ENCODE measurements at regions not wholly inside any gene's neighbourhood (a gene's known extent, or its start where the extent isn't known, plus 50 kb on each side); places are given as distances from the start of the nearest gene placed in this dataset.
"Not testable (repeated sequence)": the region's sequence is repeated elsewhere in the genome, so short reads cannot be mapped to it uniquely, and the experiment has no call there.

GRCh38 chr14:105986894-105987284 is 460.5 kb downstream of the TMEM121 start:
- WGBS, 3 donors = 55 to 65% (median 62%) methylated on average over 2 of the region's 2 CpGs
- Histone ChIP-seq H3K4me1 (no peaks in the 10 kb centered on the region), H3K27me3 (ENCODE audit: insufficient read depth in 3 of 3, low read length in 2 of 3) (no peaks in the 10 kb centered on the region), H3K27ac (no peak overlapping the region), H3K4me3 (no peak overlapping the region), H3K36me3 (ENCODE audit: insufficient read depth in 1 of 2, low read depth in 1 of 2) (no peaks in the 10 kb centered on the region), H3K9me3 (no peaks in the 10 kb centered on the region)
- ATAC-seq (no peak), DNase-seq (no peak)
- intact Hi-C loops (cut with DNase I) = no loop called here
- TF ChIP-seq, protein P1, sequence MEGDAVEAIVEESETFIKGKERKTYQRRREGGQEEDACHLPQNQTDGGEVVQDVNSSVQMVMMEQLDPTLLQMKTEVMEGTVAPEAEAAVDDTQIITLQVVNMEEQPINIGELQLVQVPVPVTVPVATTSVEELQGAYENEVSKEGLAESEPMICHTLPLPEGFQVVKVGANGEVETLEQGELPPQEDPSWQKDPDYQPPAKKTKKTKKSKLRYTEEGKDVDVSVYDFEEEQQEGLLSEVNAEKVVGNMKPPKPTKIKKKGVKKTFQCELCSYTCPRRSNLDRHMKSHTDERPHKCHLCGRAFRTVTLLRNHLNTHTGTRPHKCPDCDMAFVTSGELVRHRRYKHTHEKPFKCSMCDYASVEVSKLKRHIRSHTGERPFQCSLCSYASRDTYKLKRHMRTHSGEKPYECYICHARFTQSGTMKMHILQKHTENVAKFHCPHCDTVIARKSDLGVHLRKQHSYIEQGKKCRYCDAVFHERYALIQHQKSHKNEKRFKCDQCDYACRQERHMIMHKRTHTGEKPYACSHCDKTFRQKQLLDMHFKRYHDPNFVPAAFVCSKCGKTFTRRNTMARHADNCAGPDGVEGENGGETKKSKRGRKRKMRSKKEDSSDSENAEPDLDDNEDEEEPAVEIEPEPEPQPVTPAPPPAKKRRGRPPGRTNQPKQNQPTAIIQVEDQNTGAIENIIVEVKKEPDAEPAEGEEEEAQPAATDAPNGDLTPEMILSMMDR (IDR thresholded peaks at IDR 0.05) = no peak

DNA sequence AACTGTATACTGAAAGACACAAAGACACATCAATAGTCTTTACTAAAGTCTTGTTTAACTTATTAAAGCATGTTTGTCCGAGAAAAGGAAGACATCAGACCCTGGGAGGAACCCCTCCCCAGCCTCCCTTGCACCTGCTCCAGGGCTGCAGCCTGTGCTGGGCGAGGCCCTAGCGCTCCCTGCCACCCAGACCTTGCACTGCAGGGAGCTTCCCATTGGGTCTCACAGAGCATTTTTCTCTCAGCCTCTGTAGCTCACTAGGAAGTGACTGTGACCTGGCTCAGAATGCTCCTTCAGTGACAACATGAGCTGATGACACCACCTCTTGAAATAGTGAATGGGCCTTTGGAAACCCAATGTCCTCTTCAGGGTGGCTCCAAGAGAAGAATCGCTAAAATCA is 461.2 kb downstream of the TMEM121 start:
- no peak overlapping the region for H3K27ac ChIP-seq
- intact Hi-C loops (cut with DNase I) = no loop called here
- H3K9me3 ChIP-seq = no peaks in the 10 kb centered on the region
- H3K4me3 ChIP-seq = no peak overlapping the region
- TF ChIP-seq, protein P1 (IDR thresholded peaks at IDR 0.05) = no peak
- ATAC-seq (no peak), DNase-seq (no peak)
- no peaks in the 10 kb centered on the region for H3K4me1 ChIP-seq
- H3K36me3 ChIP-seq (ENCODE audit: insufficient read depth in 1 of 2, low read depth in 1 of 2) = no peaks in the 10 kb centered on the region
- no peaks in the 10 kb centered on the region for H3K27me3 ChIP-seq (ENCODE audit: insufficient read depth in 3 of 3, low read length in 2 of 3)
- WGBS, 3 donors = 52 to 63% (median 56%) methylated on average over 4 of the region's 4 CpGs

- intact Hi-C loops (cut with DNase I) = no loop called here
- Histone ChIP-seq H3K27ac (no peak overlapping the region), H3K36me3 (ENCODE audit: insufficient read depth in 1 of 2, low read depth in 1 of 2) (no peaks in the 10 kb centered on the region), H3K4me1 (no peaks in the 10 kb centered on the region), H3K9me3 (no peaks in the 10 kb centered on the region), H3K27me3 (ENCODE audit: insufficient read depth in 3 of 3, low read length in 2 of 3) (no peaks in the 10 kb centered on the region), H3K4me3 (no peak overlapping the region)
- WGBS, 3 donors = 55 to 67% (median 62%) methylated on average over 2 of the region's 2 CpGs
- ATAC-seq = no peak
- no peak for DNase-seq
- TF ChIP-seq, protein P1 (IDR thresholded peaks at IDR 0.05) = no peak
Observed at GRCh38 chr14:105989566-105990302, 463.4 kb downstream of the TMEM121 start.

DNA sequence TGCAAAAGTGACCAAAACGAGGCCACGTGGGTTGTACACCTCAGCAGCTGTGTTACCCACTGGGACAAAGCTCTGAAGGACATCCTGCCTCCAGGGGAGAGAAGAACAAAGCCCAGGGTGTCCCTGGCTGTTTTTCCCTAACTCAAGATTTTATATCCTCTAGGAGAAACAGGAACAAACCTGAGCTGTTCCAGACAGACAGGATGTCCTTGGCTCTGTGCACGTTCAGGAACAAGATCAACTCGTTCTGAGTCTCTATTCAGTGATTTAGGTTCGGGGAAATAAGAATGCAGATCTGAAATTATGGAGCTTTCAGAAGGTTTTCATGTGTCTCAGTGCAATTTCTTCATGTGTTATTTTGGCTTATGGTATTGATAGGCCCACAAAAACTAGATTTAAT is 465.3 kb downstream of the TMEM121 start:
- H3K27ac ChIP-seq; H3K4me1 ChIP-seq; ATAC-seq; DNase-seq; H3K4me3 ChIP-seq; H3K27me3 ChIP-seq (ENCODE audit: insufficient read depth in 3 of 3, low read length in 2 of 3); H3K36me3 ChIP-seq (ENCODE audit: insufficient read depth in 1 of 2, low read depth in 1 of 2); intact Hi-C loops (cut with DNase I); H3K9me3 ChIP-seq: not testable (repeated sequence)
- 7 to 17% (median 16%) methylated on average over 5 of the region's 5 CpGs for WGBS, 3 donors

DNA sequence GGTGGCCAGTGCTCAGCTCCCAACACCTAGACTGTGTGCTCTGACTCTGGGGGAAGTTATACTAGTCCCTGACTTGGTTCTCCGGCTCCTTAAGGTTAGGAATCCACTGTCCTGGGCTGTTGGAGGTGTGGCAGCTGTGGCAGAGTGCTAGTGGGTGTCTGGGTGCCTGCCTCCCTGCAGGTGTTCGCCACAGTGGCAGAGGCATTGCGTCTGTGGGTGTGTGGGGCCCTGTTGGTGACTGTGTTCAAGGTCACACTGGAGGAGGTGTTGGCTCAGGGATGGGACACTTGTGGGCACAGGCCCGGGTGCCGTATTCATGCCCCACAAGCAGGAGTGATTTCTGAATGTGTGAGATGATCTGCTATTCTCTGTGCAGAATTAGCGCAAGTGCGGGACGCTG is 467.4 kb downstream of the TMEM121 start:
- 79 to 82% (median 80%) methylated on average over 8 of the region's 8 CpGs for whole genome bisulfite sequencing, 3 donors
- no peak for ATAC-seq
- no peaks in the 10 kb centered on the region for H3K9me3 ChIP-seq
- TF ChIP-seq, protein P1 (IDR thresholded peaks at IDR 0.05) = no peak
- intact Hi-C loops (cut with DNase I) = no loop called here
- no peak overlapping the region for H3K4me3 ChIP-seq
- H3K36me3 ChIP-seq (ENCODE audit: insufficient read depth in 1 of 2, low read depth in 1 of 2) = no peaks in the 10 kb centered on the region
- H3K27ac ChIP-seq = no peak overlapping the region
- H3K27me3 ChIP-seq (ENCODE audit: insufficient read depth in 3 of 3, low read length in 2 of 3) = no peaks in the 10 kb centered on the region
- DNase-seq = no peak
- H3K4me1 ChIP-seq = no peaks in the 10 kb centered on the region

DNA sequence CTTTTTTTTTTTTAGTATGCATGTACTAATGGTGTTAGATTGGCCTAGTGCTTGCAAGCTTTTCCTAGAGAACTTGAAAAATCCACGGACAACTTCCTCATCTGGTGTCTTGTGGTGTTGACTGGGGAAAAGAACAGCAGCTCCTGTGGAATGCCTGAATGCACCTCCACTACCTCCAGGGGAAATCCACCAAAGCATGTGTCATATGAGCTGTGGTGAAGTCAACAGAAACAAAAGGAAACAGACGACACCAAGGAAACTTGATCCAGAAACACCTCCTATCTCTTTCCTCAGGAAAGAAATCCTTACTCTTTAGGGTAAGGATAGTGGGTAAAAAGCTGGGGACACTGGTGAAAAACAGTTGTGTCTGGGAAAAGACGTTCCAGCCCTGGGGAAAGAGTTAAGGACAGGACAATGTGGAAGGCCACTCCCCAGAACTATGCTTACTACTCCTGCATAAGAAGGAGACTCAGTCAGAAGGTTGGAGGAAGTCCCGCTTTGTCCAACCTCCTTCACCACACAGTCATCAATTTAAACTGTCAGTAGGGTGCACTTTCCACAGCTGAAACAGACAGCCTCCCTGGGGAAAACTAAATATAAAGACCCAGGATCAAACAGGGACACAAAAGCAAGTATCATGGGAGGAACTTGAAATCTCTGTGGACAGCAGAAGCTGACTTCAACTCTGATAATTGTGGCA is 468.8 kb downstream of the TMEM121 start:
- H3K27me3 ChIP-seq (ENCODE audit: insufficient read depth in 3 of 3, low read length in 2 of 3); H3K27ac ChIP-seq; H3K36me3 ChIP-seq (ENCODE audit: insufficient read depth in 1 of 2, low read depth in 1 of 2); H3K4me3 ChIP-seq; intact Hi-C loops (cut with DNase I); DNase-seq; H3K4me1 ChIP-seq; ATAC-seq; H3K9me3 ChIP-seq: not testable (repeated sequence)
- WGBS, 3 donors = 43 to 56% (median 53%) methylated on average over 4 of the region's 4 CpGs

DNA sequence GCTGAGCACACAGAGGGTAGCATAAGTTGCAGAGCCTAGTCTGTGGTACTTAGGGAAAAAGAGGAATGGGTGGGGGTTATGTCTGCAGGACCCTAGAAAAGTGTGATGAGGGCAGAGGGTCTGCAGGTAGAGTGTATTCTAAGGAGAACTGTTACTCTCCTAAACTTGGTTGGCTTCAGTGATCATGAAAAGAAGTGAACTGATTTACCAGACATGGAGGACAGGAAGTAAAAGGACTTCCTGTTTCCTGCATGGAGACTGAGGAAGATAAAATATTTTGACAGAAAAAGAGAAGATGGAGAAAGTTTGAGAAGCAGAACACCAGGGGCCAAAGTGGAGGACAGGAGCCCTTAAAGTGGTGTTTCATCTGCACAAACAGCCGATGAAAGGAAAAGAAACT is 472.2 kb downstream of the TMEM121 start:
- H3K4me3 ChIP-seq; H3K27ac ChIP-seq; H3K4me1 ChIP-seq; H3K27me3 ChIP-seq (ENCODE audit: insufficient read depth in 3 of 3, low read length in 2 of 3); H3K9me3 ChIP-seq; intact Hi-C loops (cut with DNase I); ATAC-seq; DNase-seq; H3K36me3 ChIP-seq (ENCODE audit: insufficient read depth in 1 of 2, low read depth in 1 of 2): not testable (repeated sequence)
- WGBS, 3 donors = 83 to 94% (median 88%) methylated on average over 1 of the region's 1 CpG
